H9 (cell line): ENCODE measurements at regions not wholly inside any gene's neighbourhood (a gene's known extent, or its start where the extent isn't known, plus 50 kb on each side); places are given as distances from the start of the nearest gene placed in this dataset.

Experiments
- DNase-seq: peaks from one replicate; pipeline ENCODE4 v3.0.0-alpha.2; 2017
- H2AFZ ChIP-seq: one replicate; pipeline ENCODE4 v1.6.1; 2013; ENCODE audit warnings: mild to moderate bottlenecking, low read length, control low read depth, moderate library complexity
- H2AK5ac ChIP-seq: 2 replicates; pipeline ENCODE4 v1.6.1; 2013; ENCODE audit warnings: low read length, control low read depth, mixed read lengths; ENCODE audit not compliant: insufficient read length
- H2BK120ac ChIP-seq: one replicate; pipeline ENCODE4 v1.6.1; 2013; ENCODE audit warnings: low read depth, mild to moderate bottlenecking, low read length, control low read depth, inconsistent platforms; ENCODE audit not compliant: poor library complexity, severe bottlenecking
- H2BK12ac ChIP-seq: 2 replicates; pipeline ENCODE4 v1.6.1; 2013; ENCODE audit warnings: low read length, control low read depth, mixed read lengths, low read depth; ENCODE audit not compliant: insufficient read length
- H2BK15ac ChIP-seq: 2 replicates; pipeline ENCODE4 v1.6.1; 2013; ENCODE audit warnings: low read depth, low read length, control low read depth
- H2BK20ac ChIP-seq: one replicate; pipeline ENCODE4 v1.6.1; 2013; ENCODE audit warnings: low read depth, mild to moderate bottlenecking, low read length, control low read depth, inconsistent platforms; ENCODE audit not compliant: poor library complexity, severe bottlenecking
- H2BK5ac ChIP-seq: 2 replicates; pipeline ENCODE4 v1.6.1; 2013; ENCODE audit warnings: low read length, control low read depth, mixed read lengths; ENCODE audit not compliant: insufficient read length
- H3K14ac ChIP-seq: 2 replicates; pipeline ENCODE4 v1.6.1; 2013; ENCODE audit warnings: low read length, control low read depth; ENCODE audit not compliant: insufficient read depth
- H3K18ac ChIP-seq: 2 replicates; pipeline ENCODE4 v1.6.1; 2013; ENCODE audit warnings: low read depth, mild to moderate bottlenecking, mixed read lengths, low read length, control low read depth; ENCODE audit not compliant: insufficient read length
- H3K23ac ChIP-seq: 2 replicates; pipeline ENCODE4 v1.6.1; 2013; ENCODE audit warnings: low read length, control low read depth, mixed read lengths, low read depth; ENCODE audit not compliant: insufficient read length
- H3K23me2 ChIP-seq: 2 replicates; pipeline ENCODE4 v1.6.1; 2013; ENCODE audit warnings: low read depth, mild to moderate bottlenecking, mixed read lengths, low read length, control low read depth; ENCODE audit not compliant: insufficient read length, poor library complexity, severe bottlenecking
- H3K27ac ChIP-seq: 2 replicates; pipeline ENCODE4 v1.5.1; 2013; ENCODE audit warnings: low read length, control low read depth, mixed read lengths, low read depth; ENCODE audit not compliant: insufficient read length
- H3K27me3 ChIP-seq: 2 replicates; pipeline ENCODE4 v1.6.1; 2013; ENCODE audit warnings: low read length, control low read depth, inconsistent platforms; ENCODE audit not compliant: insufficient read depth
- H3K4ac ChIP-seq: 2 replicates; pipeline ENCODE4 v1.6.1; 2013; ENCODE audit warnings: low read depth, mild to moderate bottlenecking, control low read depth, inconsistent platforms, low read length, moderate library complexity
- H3K4me1 ChIP-seq: 2 replicates; pipeline ENCODE4 v1.6.1; 2013; ENCODE audit warnings: low read length, control low read depth, inconsistent platforms; ENCODE audit not compliant: insufficient read depth
- H3K4me2 ChIP-seq: 2 replicates; pipeline ENCODE4 v1.6.1; 2013; ENCODE audit warnings: low read length, control low read depth, mixed read lengths; ENCODE audit not compliant: insufficient read length, insufficient read depth
- H3K56ac ChIP-seq: 2 replicates; pipeline ENCODE4 v1.6.1; 2013; ENCODE audit warnings: low read depth, mild to moderate bottlenecking, mixed read lengths, low read length, control low read depth; ENCODE audit not compliant: insufficient read length
- H3K79me1 ChIP-seq: 2 replicates; pipeline ENCODE4 v1.6.1; 2013; ENCODE audit warnings: low read depth, mild to moderate bottlenecking, moderate library complexity, low read length, control low read depth, inconsistent platforms; ENCODE audit not compliant: insufficient read depth, poor library complexity, severe bottlenecking
- H3K79me2 ChIP-seq: 2 replicates; pipeline ENCODE4 v1.6.1; 2013; ENCODE audit warnings: low read length, control low read depth, inconsistent platforms; ENCODE audit not compliant: insufficient read depth
- H3K9ac ChIP-seq: 2 replicates; pipeline ENCODE4 v1.6.1; 2013; ENCODE audit warnings: low read length, control low read depth, mixed read lengths; ENCODE audit not compliant: insufficient read length; ENCODE audit errors: extremely low read depth
- H3K9me3 ChIP-seq: one replicate; pipeline ENCODE4 v1.6.1; 2013; ENCODE audit warnings: low read depth, low read length, inconsistent platforms; ENCODE audit not compliant: control insufficient read depth
- H3T11ph ChIP-seq: one replicate; pipeline ENCODE4 v1.6.1; 2013; ENCODE audit warnings: mild to moderate bottlenecking, low read length, control low read depth, inconsistent platforms
- H4K20me1 ChIP-seq: one replicate; pipeline ENCODE4 v1.6.1; 2013; ENCODE audit not compliant: control insufficient read depth, insufficient read length, insufficient read depth
- H4K5ac ChIP-seq: 2 replicates; pipeline ENCODE4 v1.6.1; 2013; ENCODE audit warnings: low read depth, mild to moderate bottlenecking, mixed read lengths, low read length, control low read depth; ENCODE audit not compliant: insufficient read length
- H4K8ac ChIP-seq: replicated peaks from 2 replicates; pipeline ENCODE4 v1.6.1; 2013; ENCODE audit warnings: low read length, control low read depth, mixed read lengths, low read depth; ENCODE audit not compliant: insufficient read length
- H4K91ac ChIP-seq: 2 replicates; pipeline ENCODE4 v1.6.1; 2013; ENCODE audit warnings: low read depth, mild to moderate bottlenecking, moderate library complexity, mixed read lengths, low read length, control low read depth; ENCODE audit not compliant: insufficient read length
- H3K27ac Mint-ChIP-seq, 3 experiments: 2 replicates in 2 of 3; 3 replicates in 1 of 3; pipeline ENCODE4 v1.8.0; 2020 to 2021; ENCODE audit warnings: mixed read lengths in 3 of 3, mild to moderate bottlenecking in 1 of 3, moderate library complexity in 1 of 3
- H3K27me3 Mint-ChIP-seq: 2 replicates; pipeline ENCODE4 v1.8.0; 2021; ENCODE audit warnings: low read depth, mild to moderate bottlenecking, moderate library complexity, mixed read lengths
- H3K36me3 Mint-ChIP-seq, 3 experiments: 2 replicates in 2 of 3; 3 replicates in 1 of 3; pipeline ENCODE4 v1.8.0; 2020 to 2021; ENCODE audit warnings: low read depth in 3 of 3, mixed read lengths in 3 of 3; ENCODE audit not compliant: insufficient read depth in 1 of 3
- H3K4me1 Mint-ChIP-seq, 2 experiments: 2 replicates each; pipeline ENCODE4 v1.8.0; 2020; ENCODE audit warnings: mixed read lengths in 2 of 2
- H3K4me3 Mint-ChIP-seq, 2 experiments: 2 replicates in 1 of 2; 3 replicates in 1 of 2; pipeline ENCODE4 v1.8.0; 2020 to 2021; ENCODE audit warnings: mild to moderate bottlenecking in 2 of 2, mixed read lengths in 2 of 2, moderate library complexity in 1 of 2
- H3K9me3 Mint-ChIP-seq, 2 experiments: 2 replicates in 1 of 2; 3 replicates in 1 of 2; pipeline ENCODE4 v1.8.0; 2020; ENCODE audit warnings: mild to moderate bottlenecking in 2 of 2, mixed read lengths in 2 of 2, moderate library complexity in 1 of 2
- WGBS: extraction: QIAGEN DNeasy Blood & Tissue Kit; methylation state at CpG from one replicate; pipeline ENCODE4 v1.1.7; 2013; ENCODE audit warnings: missing lambda C conversion rate, low lambda C conversion rate, mixed read lengths; ENCODE audit not compliant: insufficient read length; ENCODE audit errors: extremely low coverage; 5-methylcytosine and 5-hydroxymethylcytosine counted together
- TF ChIP-seq, protein P1 (sequence below): fragments of 200-600 bp; sonication (generic); conservative IDR thresholded peaks from 3 replicates; pipeline ENCODE4 v1.8.0; 2021; ENCODE audit warnings: antibody characterized with exemption, mild to moderate bottlenecking

DNA sequence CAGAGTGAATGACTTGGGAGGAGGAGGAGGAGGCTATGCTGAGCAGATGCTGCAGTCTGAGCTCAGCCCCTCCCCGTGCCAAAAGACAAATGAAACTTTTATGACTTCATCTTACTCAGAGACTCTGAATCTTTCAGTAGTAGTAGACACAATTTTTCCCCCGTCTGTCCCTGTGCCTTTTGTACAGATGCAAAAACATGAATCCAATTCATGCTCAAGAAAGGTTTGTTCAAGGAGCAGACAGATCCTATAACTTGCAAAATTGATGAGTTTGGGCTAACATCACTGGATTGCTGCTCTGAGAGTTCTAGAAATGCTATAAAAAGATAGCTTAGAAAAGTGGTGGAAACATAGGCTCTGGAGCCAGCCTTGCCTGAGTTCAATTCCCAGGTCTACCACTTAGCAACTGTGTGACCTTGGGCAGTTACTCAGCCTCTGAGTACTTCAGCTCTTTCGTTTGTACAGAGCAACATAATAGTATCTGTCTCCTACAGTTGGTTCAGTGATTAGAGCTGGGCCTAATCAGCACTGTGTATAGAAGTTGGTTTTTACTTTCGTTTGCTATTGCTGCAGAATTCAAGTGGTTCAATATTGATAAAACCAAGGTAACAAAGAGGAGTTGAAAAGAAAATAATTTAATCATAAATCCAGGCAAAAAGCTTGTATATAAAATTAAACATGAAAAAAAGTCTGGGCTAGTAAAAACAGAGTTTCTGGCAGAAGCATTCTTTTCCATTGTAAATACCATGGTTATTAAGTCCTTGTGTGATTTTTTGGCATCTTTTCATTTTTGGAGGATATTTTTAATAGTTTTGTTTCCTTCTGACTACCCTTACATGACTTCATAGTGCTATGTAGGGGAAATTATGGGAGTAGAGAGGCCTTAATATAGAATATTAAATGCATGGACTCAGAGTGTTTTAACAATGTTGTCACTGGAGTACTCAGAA is 174.2 kb upstream of the ZNF32 start:
- Histone ChIP-seq H3T11ph (no peak overlapping the region), H3K27me3 (no peaks in the 10 kb centered on the region), H2AFZ (no peak overlapping the region), H3K79me1 (no peaks in the 10 kb centered on the region), H2BK12ac (no peak overlapping the region), H3K9me3 (no peaks in the 10 kb centered on the region), H3K9ac (no peak overlapping the region), H2BK20ac (no peak overlapping the region), H3K14ac (no peak overlapping the region), H4K8ac (no peak overlapping the region), H3K27ac (no peak overlapping the region), H2BK5ac (no peak overlapping the region), H3K4me1 (no peaks in the 10 kb centered on the region; the same call in 1 of the 2 replicates), H3K79me2 (no peaks in the 10 kb centered on the region), H3K4ac (no peak overlapping the region), H3K56ac (no peak overlapping the region), H4K91ac (no peak overlapping the region), H2BK120ac (no peak overlapping the region), H2AK5ac (no peak overlapping the region), H4K5ac (no peak overlapping the region), H3K18ac (no peak overlapping the region), H3K4me2 (no peak overlapping the region), H4K20me1 (no peaks in the 10 kb centered on the region), H3K23me2 (no peaks in the 10 kb centered on the region), H3K23ac (no peak overlapping the region), H2BK15ac (no peak overlapping the region)
- no CpG with 5 or more reads among the region's 4 CpGs for WGBS
- H3K9me3 Mint-ChIP-seq: peaks cover 5 to 6% of the 10 kb centered on the region in 2 experiments; a peak in 4 of 5 replicates
- TF ChIP-seq, protein P1, sequence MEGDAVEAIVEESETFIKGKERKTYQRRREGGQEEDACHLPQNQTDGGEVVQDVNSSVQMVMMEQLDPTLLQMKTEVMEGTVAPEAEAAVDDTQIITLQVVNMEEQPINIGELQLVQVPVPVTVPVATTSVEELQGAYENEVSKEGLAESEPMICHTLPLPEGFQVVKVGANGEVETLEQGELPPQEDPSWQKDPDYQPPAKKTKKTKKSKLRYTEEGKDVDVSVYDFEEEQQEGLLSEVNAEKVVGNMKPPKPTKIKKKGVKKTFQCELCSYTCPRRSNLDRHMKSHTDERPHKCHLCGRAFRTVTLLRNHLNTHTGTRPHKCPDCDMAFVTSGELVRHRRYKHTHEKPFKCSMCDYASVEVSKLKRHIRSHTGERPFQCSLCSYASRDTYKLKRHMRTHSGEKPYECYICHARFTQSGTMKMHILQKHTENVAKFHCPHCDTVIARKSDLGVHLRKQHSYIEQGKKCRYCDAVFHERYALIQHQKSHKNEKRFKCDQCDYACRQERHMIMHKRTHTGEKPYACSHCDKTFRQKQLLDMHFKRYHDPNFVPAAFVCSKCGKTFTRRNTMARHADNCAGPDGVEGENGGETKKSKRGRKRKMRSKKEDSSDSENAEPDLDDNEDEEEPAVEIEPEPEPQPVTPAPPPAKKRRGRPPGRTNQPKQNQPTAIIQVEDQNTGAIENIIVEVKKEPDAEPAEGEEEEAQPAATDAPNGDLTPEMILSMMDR: no peak
- 0 out of 7 replicates have a peak overlapping the region, but pooled peaks of 1 of the 3 experiments have one; percentile 3 for H3K27ac Mint-ChIP-seq
- peaks cover 7% of the 10 kb centered on the region in 2 experiments; a peak in 2 of 4 replicates for H3K4me1 Mint-ChIP-seq
- H3K27me3 Mint-ChIP-seq: no peaks in the 10 kb centered on the region; the same call in none of the 2 replicates
- no peak for DNase-seq
- no peaks in the 10 kb centered on the region; a peak in 1 of 7 replicates for H3K36me3 Mint-ChIP-seq
- no peak overlapping the region for H3K4me3 Mint-ChIP-seq
